B cell (primary cell): ENCODE measurements at regions not wholly inside any gene's neighbourhood (a gene's known extent, or its start where the extent isn't known, plus 50 kb on each side); places are given as distances from the start of the nearest gene placed in this dataset.

ENCODE experiments used
- ATAC-seq: fragments of 200-7000 bp; cut with Tn5 transposase; one replicate; pipeline ENCODE4 v1.10.0; 2021; ENCODE audit warnings: low read depth, mild to moderate bottlenecking, moderate number of reproducible peaks, moderate library complexity
- CTCF ChIA-PET: fragments of 350-600 bp; sonication (Branson Sonifier 250); formaldehyde crosslinking; loops from one replicate; lab custom pipeline; 2021; ENCODE audit warnings: antibody characterized with exemption, inconsistent platforms; lab: Charles Lee
- POLR2A ChIA-PET: fragments of 350-600 bp; sonication (Branson Sonifier 250); formaldehyde crosslinking; loops from one replicate; lab custom pipeline; 2021; ENCODE audit warnings: antibody characterized with exemption; lab: Charles Lee
- DNase-seq: peaks from one replicate; pipeline ENCODE4 v3.0.0; 2013
- H2AFZ ChIP-seq: 2 replicates; pipeline ENCODE4 v1.6.1; 2012; ENCODE audit warnings: mild to moderate bottlenecking, low read depth, low read length; ENCODE audit not compliant: insufficient read depth, poor library complexity, severe bottlenecking
- H3K27ac ChIP-seq, 2 donors: 1 replicate in 1 of 2; 2 replicates in 1 of 2; pipeline ENCODE4 v1.5.1; 2012 to 2013; ENCODE audit warnings: low read length in 2 of 2, mild to moderate bottlenecking in 2 of 2, moderate library complexity in 1 of 2
- H3K27me3 ChIP-seq, 4 experiments: fragments of 200-600 bp in 1 of 4; sonication (generic) in 1 of 4; replicated peaks in 1 of 4; 1 replicate in 2 of 4; 2 replicates in 2 of 4; pipeline versions ENCODE4 v1.6.1 to v1.7.0; 2013 to 2016; ENCODE audit warnings: low read length in 3 of 4, mild to moderate bottlenecking in 2 of 4, mixed read lengths in 1 of 4, moderate library complexity in 1 of 4; ENCODE audit not compliant: insufficient read depth in 4 of 4, control insufficient read depth in 3 of 4; ENCODE audit errors: control extremely low read depth in 1 of 4
- H3K36me3 ChIP-seq, 2 experiments: replicated peaks in 1 of 2; 1 replicate in 1 of 2; 2 replicates in 1 of 2; pipeline versions ENCODE4 v1.6.1 to v1.7.1; 2013; ENCODE audit warnings: low read length in 1 of 2; ENCODE audit not compliant: insufficient read depth in 2 of 2, control insufficient read depth in 1 of 2; ENCODE audit errors: control extremely low read depth in 1 of 2, extremely low read depth in 1 of 2
- H3K4me1 ChIP-seq, 2 donors: fragments of 200-600 bp in 1 of 2; sonication (generic) in 1 of 2; 1 replicate in 1 of 2; 2 replicates in 1 of 2; pipeline versions ENCODE4 v1.5.1 to v1.6.1; 2013 to 2017; ENCODE audit warnings: low read length in 2 of 2; ENCODE audit not compliant: control insufficient read depth in 2 of 2, insufficient read depth in 2 of 2
- H3K4me2 ChIP-seq: replicated peaks from 2 replicates; pipeline ENCODE3; 2012; ENCODE audit warnings: mild to moderate bottlenecking, low read depth, low read length; ENCODE audit not compliant: poor library complexity, severe bottlenecking
- H3K4me3 ChIP-seq, 5 experiments: fragments of 200-600 bp in 1 of 5; sonication (generic) in 1 of 5; 1 replicate in 3 of 5; 2 replicates in 2 of 5; pipeline versions ENCODE4 v1.5.1 to v1.7.0; 2011 to 2016; ENCODE audit warnings: low read length in 4 of 5, mild to moderate bottlenecking in 4 of 5, low read depth in 2 of 5, control low read depth in 1 of 5, moderate library complexity in 1 of 5; ENCODE audit not compliant: insufficient read depth in 1 of 5; ENCODE audit errors: control extremely low read depth in 1 of 5, extremely low read depth in 1 of 5
- H3K79me2 ChIP-seq: fragments of 200-600 bp; sonication (generic); one replicate; pipeline ENCODE4 v1.6.0; 2016; ENCODE audit warnings: low read length; ENCODE audit not compliant: control insufficient read depth, insufficient read depth
- H3K9ac ChIP-seq: fragments of 200-600 bp; sonication (generic); 2 replicates; pipeline ENCODE4 v1.6.1; 2017; ENCODE audit warnings: mild to moderate bottlenecking, low read length, moderate library complexity
- H3K9me3 ChIP-seq, 3 donors: one replicate each; pipeline versions ENCODE4 v1.6.1 to v1.7.1; 2013; ENCODE audit warnings: low read length in 2 of 3; ENCODE audit not compliant: control insufficient read depth in 2 of 3, insufficient read depth in 1 of 3; ENCODE audit errors: control extremely low read depth in 1 of 3
- H4K20me1 ChIP-seq: 2 replicates; pipeline ENCODE4 v1.6.0; 2012; ENCODE audit warnings: mild to moderate bottlenecking, low read length; ENCODE audit not compliant: insufficient read depth, control insufficient read depth, poor library complexity, severe bottlenecking
- H3K27ac Mint-ChIP-seq: one replicate; pipeline ENCODE4 v1.8.0; 2021; ENCODE audit warnings: mixed read lengths
- H3K27me3 Mint-ChIP-seq: one replicate; pipeline ENCODE4 v1.8.0; 2021; ENCODE audit warnings: mixed read lengths
- H3K4me1 Mint-ChIP-seq: one replicate; pipeline ENCODE4 v1.8.0; 2021; ENCODE audit warnings: mixed read lengths
- H3K4me3 Mint-ChIP-seq: one replicate; pipeline ENCODE4 v1.8.0; 2021; ENCODE audit warnings: mixed read lengths
- H3K9me3 Mint-ChIP-seq: one replicate; pipeline ENCODE4 v1.8.0; 2022; ENCODE audit warnings: mixed read lengths; ENCODE audit not compliant: insufficient read depth
- CTCF ChIP-seq: fragments of 200-600 bp; IDR thresholded peaks from one replicate; pipeline ENCODE4 v1.8.0; 2022; ENCODE audit warnings: antibody characterized with exemption, mild to moderate bottlenecking
- EZH2 ChIP-seq: IDR thresholded peaks from 2 replicates; pipeline ENCODE4 v1.6.1; 2012; ENCODE audit warnings: borderline replicate concordance, low read depth, mild to moderate bottlenecking, moderate library complexity, low read length; ENCODE audit not compliant: insufficient read depth, poor library complexity, severe bottlenecking
- WGBS: methylation state at CpG from one replicate; pipeline ENCODE4 v1.1.5; 2013; ENCODE audit warnings: missing lambda C conversion rate; ENCODE audit not compliant: insufficient coverage; 5-methylcytosine and 5-hydroxymethylcytosine counted together
- intact Hi-C: fragments of 100-400 bp; cut with micrococcal nuclease; formaldehyde crosslinking; loops from one replicate; pipeline ENCODE4 v1.10.0; 2022

GRCh38 chr16:58904291-58904690, 170.2 kb upstream of the GOT2 start:
- ChIA-PET CTCF (no interaction called here), POLR2A (no interaction called here)
- H3K4me1 Mint-ChIP-seq, result no peaks in the 10 kb centered on the region
- no peaks in the 10 kb centered on the region for H3K4me1 ChIP-seq
- H3K4me3 Mint-ChIP-seq, result no peak overlapping the region
- H3K4me2 ChIP-seq, result no peak overlapping the region
- no peaks in the 10 kb centered on the region for H3K79me2 ChIP-seq
- no peak overlapping the region for H3K9ac ChIP-seq
- intact Hi-C loops, result no loop called here
- TF ChIP-seq EZH2 (no peak), CTCF (no peak)
- no peaks in the 10 kb centered on the region for H3K9me3 ChIP-seq
- no peak overlapping the region for H3K27ac ChIP-seq
- no peaks in the 10 kb centered on the region for H3K27me3 Mint-ChIP-seq
- H3K36me3 ChIP-seq, result no peaks in the 10 kb centered on the region
- H3K9me3 Mint-ChIP-seq, result no peaks in the 10 kb centered on the region
- H4K20me1 ChIP-seq, result no peaks in the 10 kb centered on the region
- no peaks in the 10 kb centered on the region for H3K27me3 ChIP-seq
- H3K4me3 ChIP-seq, result no peak overlapping the region
- no peak overlapping the region for H3K27ac Mint-ChIP-seq
- WGBS, result 100% methylated on average over 1 of the region's 4 CpGs
- DNase-seq, result no peak
- no peak for ATAC-seq
- no peak overlapping the region for H2AFZ ChIP-seq

GRCh38 chr16:58889516-58889915, 155.4 kb upstream of the GOT2 start:
- Mint-ChIP-seq H3K27me3 (no peaks in the 10 kb centered on the region), H3K4me1 (no peaks in the 10 kb centered on the region), H3K9me3 (no peaks in the 10 kb centered on the region), H3K27ac (no peak overlapping the region), H3K4me3 (no peak overlapping the region)
- ChIA-PET POLR2A (no interaction called here), CTCF (no interaction called here)
- DNase-seq, result no peak
- Histone ChIP-seq H2AFZ (no peak overlapping the region), H3K36me3 (no peaks in the 10 kb centered on the region), H3K27me3 (no peaks in the 10 kb centered on the region), H3K4me2 (no peak overlapping the region), H3K4me3 (no peak overlapping the region), H3K4me1 (no peaks in the 10 kb centered on the region), H3K9ac (no peak overlapping the region), H3K9me3 (no peaks in the 10 kb centered on the region), H3K79me2 (no peaks in the 10 kb centered on the region), H3K27ac (no peak overlapping the region), H4K20me1 (no peaks in the 10 kb centered on the region)
- intact Hi-C loops, result no loop called here
- TF ChIP-seq EZH2 (no peak), CTCF (no peak)
- WGBS, result 100% methylated on average over 1 of the region's 1 CpG
- ATAC-seq, result no peak
